ENCODE measurements at regions not wholly inside any gene's neighbourhood (a gene's known extent, or its start where the extent isn't known, plus 50 kb on each side); places are given as distances from the start of the nearest gene placed in this dataset.

- TF ChIP-seq CTCF (IDR thresholded peaks at IDR 0.05; ENCODE audit: low read depth, low read length) (no peak), POLR2A (IDR thresholded peaks at IDR 0.05; ENCODE audit: extremely low read depth, insufficient read length) (no peak)
Measured at GRCh38 chrX:82723806-82724205, 784.3 kb upstream of the POU3F4 start.
